ENCODE measurements at regions not wholly inside any gene's neighbourhood (a gene's known extent, or its start where the extent isn't known, plus 50 kb on each side); places are given as distances from the start of the nearest gene placed in this dataset.

DNA sequence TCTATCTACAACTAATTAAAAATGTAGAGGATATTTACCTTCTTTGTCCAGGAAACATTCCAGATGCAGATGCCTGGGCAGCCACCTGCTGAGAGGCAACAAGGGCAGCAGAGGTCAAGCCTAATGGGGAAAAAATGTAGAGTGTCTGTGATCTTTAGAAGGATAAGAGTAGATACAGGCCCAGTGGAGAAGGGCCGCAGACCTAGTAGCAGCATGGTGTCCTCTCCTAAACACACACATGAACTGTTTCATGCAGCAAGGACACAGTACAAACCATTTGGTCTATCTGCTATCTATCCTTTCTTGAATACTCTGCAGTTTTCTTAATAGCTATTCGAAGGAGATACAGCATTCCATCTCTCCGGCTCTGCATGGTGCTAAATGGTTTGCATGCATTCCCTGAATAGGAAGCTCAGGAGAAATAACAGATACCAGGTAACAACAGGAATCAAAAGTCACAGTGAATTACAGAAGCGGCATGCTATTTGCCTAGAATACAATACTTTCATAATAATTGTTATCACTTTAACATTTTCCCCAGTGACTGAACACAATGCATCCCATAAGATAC is 107.3 kb downstream of the ZNF608 start:
- no peaks in the 10 kb centered on the region for H3K9me3 Mint-ChIP-seq (ENCODE audit: low read depth, unreplicated experiment)

DNA sequence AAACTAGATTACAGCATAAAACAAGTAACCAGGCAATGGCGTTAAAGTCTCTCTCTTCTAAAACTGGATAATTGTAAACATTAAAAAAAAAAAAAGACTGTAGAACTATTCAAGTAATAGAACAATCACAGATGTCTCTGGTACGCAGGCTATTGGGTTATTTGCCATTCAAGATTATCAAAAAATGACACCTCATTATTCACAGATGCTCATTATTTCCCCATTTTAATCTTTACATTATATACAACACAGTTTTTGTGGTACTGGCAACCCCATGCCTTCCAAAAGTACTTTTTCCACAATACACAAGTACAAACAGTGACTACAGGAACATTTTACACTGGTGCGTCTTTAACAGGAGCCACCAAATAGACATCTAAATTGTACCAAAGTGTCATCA is 109.4 kb downstream of the ZNF608 start:
- Mint-ChIP-seq H3K9me3 (ENCODE audit: low read depth, unreplicated experiment) (no peaks in the 10 kb centered on the region), H3K27ac (ENCODE audit: unreplicated experiment) (no peak overlapping the region), H3K36me3 (ENCODE audit: insufficient read depth, unreplicated experiment) (no peaks in the 10 kb centered on the region), H3K27me3 (ENCODE audit: unreplicated experiment) (no peaks in the 10 kb centered on the region), H3K4me3 (ENCODE audit: low read depth, unreplicated experiment) (no peak overlapping the region), H3K4me1 (ENCODE audit: low read depth, unreplicated experiment) (peaks cover 67% of the 10 kb centered on the region)
- no TSS peak for BruUV-seq (replicated peaks)
- intact Hi-C loops (cut with micrococcal nuclease; ENCODE audit: unreplicated experiment) = no loop called here
- CTCF ChIA-PET = no interaction called here
- TF ChIP-seq CTCF (IDR thresholded peaks at IDR 0.05; ENCODE audit: unreplicated experiment) = no peak
- DNase-seq = no peak

More for the DNA sequence above, 107.3 kb downstream of the ZNF608 start:
- Mint-ChIP-seq H3K36me3 (ENCODE audit: insufficient read depth, unreplicated experiment) (no peaks in the 10 kb centered on the region), H3K4me1 (ENCODE audit: low read depth, unreplicated experiment) (peaks cover 53% of the 10 kb centered on the region), H3K27me3 (ENCODE audit: unreplicated experiment) (no peaks in the 10 kb centered on the region), H3K4me3 (ENCODE audit: low read depth, unreplicated experiment) (no peak overlapping the region), H3K27ac (ENCODE audit: unreplicated experiment) (no peak overlapping the region)
- no peak for TF ChIP-seq CTCF (IDR thresholded peaks at IDR 0.05; ENCODE audit: unreplicated experiment)
- no TSS peak for BruUV-seq (replicated peaks)
- CTCF ChIA-PET = no interaction called here
- intact Hi-C loops (cut with micrococcal nuclease; ENCODE audit: unreplicated experiment) = no loop called here
- DNase-seq = no peak

DNA sequence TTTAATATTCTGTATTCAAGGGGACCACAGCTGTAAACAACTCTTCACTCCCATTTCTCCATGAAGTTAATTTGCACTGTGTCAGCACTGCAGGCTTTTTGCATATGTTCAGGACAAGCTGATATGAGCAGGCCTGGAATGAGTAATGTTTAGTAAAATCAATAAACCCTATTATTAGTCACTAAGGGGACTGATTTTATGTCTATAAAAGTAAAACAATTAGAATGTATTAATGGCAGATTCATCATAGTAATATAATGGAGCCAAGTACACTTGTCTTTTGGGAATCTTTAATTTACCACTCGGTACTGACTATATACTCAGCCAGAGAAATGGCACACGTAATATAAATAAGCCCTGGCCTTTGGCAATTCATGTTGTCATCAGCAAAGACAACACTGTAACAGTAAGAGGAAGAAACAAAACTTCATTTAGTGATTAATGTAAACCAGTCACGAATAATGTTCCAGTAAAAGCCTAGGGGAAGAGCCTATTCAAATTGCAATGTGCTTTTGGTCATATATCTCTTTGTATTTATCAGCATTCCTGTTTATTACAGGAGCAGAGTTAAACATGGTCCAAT is 111.6 kb downstream of the ZNF608 start:
- no peak for DNase-seq
- no peak for TF ChIP-seq CTCF (IDR thresholded peaks at IDR 0.05; ENCODE audit: unreplicated experiment)
- Mint-ChIP-seq H3K27me3 (ENCODE audit: unreplicated experiment) (no peaks in the 10 kb centered on the region), H3K4me1 (ENCODE audit: low read depth, unreplicated experiment) (peaks cover 45% of the 10 kb centered on the region), H3K36me3 (ENCODE audit: insufficient read depth, unreplicated experiment) (no peaks in the 10 kb centered on the region), H3K9me3 (ENCODE audit: low read depth, unreplicated experiment) (no peaks in the 10 kb centered on the region), H3K27ac (ENCODE audit: unreplicated experiment) (peak overlapping the region; percentile 16), H3K4me3 (ENCODE audit: low read depth, unreplicated experiment) (no peak overlapping the region)
- no TSS peak for BruUV-seq (replicated peaks)
- intact Hi-C loops (cut with micrococcal nuclease; ENCODE audit: unreplicated experiment) = no loop called here
- CTCF ChIA-PET = interaction anchor here (1.5 kb wide), 1 partner anchor 35 kb away, joined by 7 read pairs; no protein-coding TSS in a partner anchor

DNA sequence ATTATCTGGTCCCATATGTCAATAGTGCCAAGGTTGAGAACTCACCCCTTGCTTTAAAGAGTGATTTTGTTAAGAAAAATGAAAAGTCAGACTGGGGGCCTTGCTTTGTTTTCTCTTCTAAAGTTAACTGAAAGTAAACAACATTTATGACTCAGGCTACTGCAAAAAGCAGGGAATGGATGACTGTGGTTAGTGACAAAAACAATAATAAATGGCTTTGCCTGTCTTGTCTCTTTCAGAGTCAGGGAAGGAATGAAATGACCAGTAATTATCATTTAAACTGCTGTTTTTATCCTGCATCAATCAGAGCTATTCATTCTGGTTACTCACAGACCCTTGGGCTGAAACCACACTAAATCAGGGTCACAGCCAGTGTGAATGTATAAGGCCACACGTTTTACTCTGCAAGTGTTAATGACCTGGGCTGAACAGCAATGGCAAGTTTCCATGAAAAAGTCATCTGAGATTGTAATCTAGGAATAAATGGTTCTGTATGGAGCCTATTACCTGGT is 112.2 kb downstream of the ZNF608 start:
- CTCF ChIA-PET = interaction anchor here (1.5 kb wide), 1 partner anchor 35 kb away, joined by 7 read pairs; no protein-coding TSS in a partner anchor
- intact Hi-C loops (cut with micrococcal nuclease; ENCODE audit: unreplicated experiment) = no loop called here
- H3K36me3 Mint-ChIP-seq (ENCODE audit: insufficient read depth, unreplicated experiment) = no peaks in the 10 kb centered on the region
- H3K27ac Mint-ChIP-seq (ENCODE audit: unreplicated experiment) = peak overlapping the region; percentile 16
- peaks cover 42% of the 10 kb centered on the region for H3K4me1 Mint-ChIP-seq (ENCODE audit: low read depth, unreplicated experiment)
- no peak for DNase-seq
- no peak for TF ChIP-seq CTCF (IDR thresholded peaks at IDR 0.05; ENCODE audit: unreplicated experiment)
- no peak overlapping the region for H3K4me3 Mint-ChIP-seq (ENCODE audit: low read depth, unreplicated experiment)
- BruUV-seq (replicated peaks) = no TSS peak
- H3K27me3 Mint-ChIP-seq (ENCODE audit: unreplicated experiment) = no peaks in the 10 kb centered on the region
- no peaks in the 10 kb centered on the region for H3K9me3 Mint-ChIP-seq (ENCODE audit: low read depth, unreplicated experiment)
